Ishikawa (cell line): ENCODE measurements at regions not wholly inside any gene's neighbourhood (a gene's known extent, or its start where the extent isn't known, plus 50 kb on each side); places are given as distances from the start of the nearest gene placed in this dataset.

Experiments used
- CEBPB ChIP-seq: IDR thresholded peaks from 2 replicates; pipeline ENCODE4 v1.6.1; 2012
- CREB1 ChIP-seq: IDR thresholded peaks from 2 replicates; pipeline ENCODE4 v1.6.1; 2012; ENCODE audit warnings: low read depth
- EGR1 ChIP-seq: IDR thresholded peaks from 2 replicates; pipeline ENCODE4 v1.6.1; 2012
- EP300 ChIP-seq: IDR thresholded peaks from 2 replicates; pipeline ENCODE4 v1.6.1; 2012; ENCODE audit warnings: borderline replicate concordance
- FOXM1 ChIP-seq: IDR thresholded peaks from 2 replicates; pipeline ENCODE4 v1.6.1; 2012; ENCODE audit warnings: low read depth, borderline replicate concordance
- NFIC ChIP-seq: IDR thresholded peaks from 2 replicates; pipeline ENCODE4 v1.6.1; 2012
- RAD21 ChIP-seq: IDR thresholded peaks from 2 replicates; pipeline ENCODE4 v1.6.1; 2012; ENCODE audit warnings: low read depth
- TAF1 ChIP-seq: IDR thresholded peaks from 2 replicates; pipeline ENCODE4 v1.6.1; 2012; ENCODE audit warnings: low read depth, mild to moderate bottlenecking
- TCF12 ChIP-seq: IDR thresholded peaks from 2 replicates; pipeline ENCODE4 v1.6.1; 2012; ENCODE audit warnings: low read depth
- TEAD4 ChIP-seq: IDR thresholded peaks from 2 replicates; pipeline ENCODE4 v1.6.1; 2012
- USF1 ChIP-seq: IDR thresholded peaks from 2 replicates; pipeline ENCODE4 v1.6.1; 2012
- YY1 ChIP-seq: IDR thresholded peaks from 2 replicates; pipeline ENCODE4 v1.6.1; 2012; ENCODE audit warnings: low read depth
- ZBTB7A ChIP-seq: IDR thresholded peaks from 2 replicates; pipeline ENCODE4 v1.6.1; 2012; ENCODE audit warnings: low read depth
- TF ChIP-seq, protein P1 (sequence below): IDR thresholded peaks from 2 replicates; pipeline ENCODE4 v1.6.1; 2012
- TF ChIP-seq, protein P2 (sequence below): IDR thresholded peaks from 2 replicates; pipeline ENCODE4 v1.6.1; 2012; ENCODE audit warnings: low read depth, mild to moderate bottlenecking

DNA sequence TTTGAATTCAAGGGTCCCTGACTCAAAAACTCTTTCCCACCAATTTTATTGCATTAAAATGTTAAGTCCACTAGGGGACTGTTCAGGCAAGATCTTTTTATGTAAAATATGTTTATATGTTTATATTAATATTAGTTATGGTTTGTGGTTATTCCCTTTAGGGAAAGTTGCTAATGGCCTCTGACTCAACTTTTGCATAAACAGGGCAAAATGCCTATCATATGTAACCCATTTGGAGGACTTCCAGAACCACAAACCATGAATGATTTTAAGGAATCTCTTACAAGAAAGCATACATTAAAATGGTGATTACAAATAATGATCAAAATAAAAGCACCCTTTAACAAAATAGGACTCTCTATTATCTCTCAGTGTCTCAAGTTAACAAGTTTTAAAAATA is 1484.5 kb upstream of the ZEB2 start:
- TF ChIP-seq CEBPB (no peak), YY1 (no peak), FOXM1 (no peak), TCF12 (no peak)
- TF ChIP-seq, protein P1, sequence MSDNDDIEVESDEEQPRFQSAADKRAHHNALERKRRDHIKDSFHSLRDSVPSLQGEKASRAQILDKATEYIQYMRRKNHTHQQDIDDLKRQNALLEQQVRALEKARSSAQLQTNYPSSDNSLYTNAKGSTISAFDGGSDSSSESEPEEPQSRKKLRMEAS: no peak
- TF ChIP-seq, protein P2, sequence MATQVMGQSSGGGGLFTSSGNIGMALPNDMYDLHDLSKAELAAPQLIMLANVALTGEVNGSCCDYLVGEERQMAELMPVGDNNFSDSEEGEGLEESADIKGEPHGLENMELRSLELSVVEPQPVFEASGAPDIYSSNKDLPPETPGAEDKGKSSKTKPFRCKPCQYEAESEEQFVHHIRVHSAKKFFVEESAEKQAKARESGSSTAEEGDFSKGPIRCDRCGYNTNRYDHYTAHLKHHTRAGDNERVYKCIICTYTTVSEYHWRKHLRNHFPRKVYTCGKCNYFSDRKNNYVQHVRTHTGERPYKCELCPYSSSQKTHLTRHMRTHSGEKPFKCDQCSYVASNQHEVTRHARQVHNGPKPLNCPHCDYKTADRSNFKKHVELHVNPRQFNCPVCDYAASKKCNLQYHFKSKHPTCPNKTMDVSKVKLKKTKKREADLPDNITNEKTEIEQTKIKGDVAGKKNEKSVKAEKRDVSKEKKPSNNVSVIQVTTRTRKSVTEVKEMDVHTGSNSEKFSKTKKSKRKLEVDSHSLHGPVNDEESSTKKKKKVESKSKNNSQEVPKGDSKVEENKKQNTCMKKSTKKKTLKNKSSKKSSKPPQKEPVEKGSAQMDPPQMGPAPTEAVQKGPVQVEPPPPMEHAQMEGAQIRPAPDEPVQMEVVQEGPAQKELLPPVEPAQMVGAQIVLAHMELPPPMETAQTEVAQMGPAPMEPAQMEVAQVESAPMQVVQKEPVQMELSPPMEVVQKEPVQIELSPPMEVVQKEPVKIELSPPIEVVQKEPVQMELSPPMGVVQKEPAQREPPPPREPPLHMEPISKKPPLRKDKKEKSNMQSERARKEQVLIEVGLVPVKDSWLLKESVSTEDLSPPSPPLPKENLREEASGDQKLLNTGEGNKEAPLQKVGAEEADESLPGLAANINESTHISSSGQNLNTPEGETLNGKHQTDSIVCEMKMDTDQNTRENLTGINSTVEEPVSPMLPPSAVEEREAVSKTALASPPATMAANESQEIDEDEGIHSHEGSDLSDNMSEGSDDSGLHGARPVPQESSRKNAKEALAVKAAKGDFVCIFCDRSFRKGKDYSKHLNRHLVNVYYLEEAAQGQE: no peak

DNA sequence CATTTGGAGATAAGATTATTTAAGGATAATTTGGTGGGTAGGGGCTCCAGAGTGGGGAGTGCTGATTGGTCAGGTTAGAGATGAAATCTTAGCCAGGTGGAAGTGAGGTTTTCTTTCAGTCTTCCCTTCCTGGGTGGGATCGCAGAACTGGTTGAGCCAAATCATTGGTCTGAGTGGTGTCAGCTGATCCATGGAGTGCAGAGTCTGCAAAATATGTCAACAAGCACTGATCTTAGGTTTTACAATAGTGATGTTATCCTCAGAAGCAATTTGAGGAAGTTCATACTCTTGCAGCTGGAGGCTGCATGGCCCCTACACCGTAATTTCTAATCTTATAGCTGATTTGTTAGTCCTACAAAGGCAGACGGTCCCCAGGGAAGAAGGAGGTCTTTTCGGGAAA is 1483.4 kb upstream of the ZEB2 start:
- TF ChIP-seq TEAD4 (no peak), EP300 (no peak), TCF12 (no peak)

DNA sequence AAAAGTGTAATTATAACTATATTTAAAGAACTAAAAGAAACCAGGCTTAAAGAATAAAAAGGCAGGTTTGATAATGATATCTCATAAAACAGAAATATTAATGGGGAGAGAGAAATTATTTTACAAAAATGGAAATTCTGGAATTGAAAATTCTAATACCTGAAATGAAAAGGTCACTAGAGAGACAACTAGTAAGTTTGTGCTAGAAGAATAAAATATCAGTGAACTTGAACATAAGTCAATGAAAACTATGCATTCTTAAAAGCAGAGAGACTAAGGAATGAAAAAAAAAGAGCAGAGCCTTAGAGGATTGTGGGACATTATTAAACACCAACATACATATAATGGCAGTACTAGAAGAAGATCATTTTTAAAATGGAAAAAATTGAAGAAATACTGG is 1475.0 kb upstream of the ZEB2 start:
- TF ChIP-seq ZBTB7A (no peak), TEAD4 (no peak), FOXM1 (no peak), TAF1 (no peak), YY1 (no peak), RAD21 (no peak), NFIC (no peak), USF1 (no peak), EGR1 (no peak), CEBPB (no peak), CREB1 (no peak)
- TF ChIP-seq, protein P2: no peak
- TF ChIP-seq, protein P1: no peak

GRCh38 chr2:145992572-145992971 is 1472.7 kb upstream of the ZEB2 start:
- no peak for TF ChIP-seq TAF1
- TF ChIP-seq CREB1: no peak
- no peak for TF ChIP-seq FOXM1
- TF ChIP-seq, protein P2: no peak
- TF ChIP-seq CEBPB: 0 out of 2 replicates have a peak, but pooled peaks have one; percentile 26
- no peak for TF ChIP-seq USF1
- no peak for TF ChIP-seq RAD21
- TF ChIP-seq, protein P1: no peak

DNA sequence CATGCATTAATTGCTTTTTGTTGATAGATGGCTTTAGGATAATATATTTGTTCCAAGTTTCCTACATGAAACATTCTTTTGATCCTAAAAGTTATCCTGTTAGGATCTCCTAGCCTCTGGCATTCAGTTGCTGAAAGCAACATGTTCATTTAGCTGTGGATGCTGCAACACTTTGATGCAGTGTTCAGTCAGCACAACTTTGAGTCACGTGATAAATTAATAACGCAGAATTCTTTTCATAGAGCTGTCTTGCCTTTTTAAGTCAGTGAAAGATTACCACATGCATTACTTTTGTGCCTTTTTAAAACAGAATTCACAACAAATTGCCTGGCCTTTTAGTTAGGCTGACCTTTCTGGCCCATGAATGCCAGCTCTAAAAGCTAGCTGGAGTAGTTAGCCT is 1467.9 kb upstream of the ZEB2 start:
- TF ChIP-seq YY1: no peak
- no peak for TF ChIP-seq FOXM1
- TF ChIP-seq TEAD4: no peak
- TF ChIP-seq CREB1: no peak
